CD14-positive monocyte (primary cell): ENCODE measurements at regions not wholly inside any gene's neighbourhood (a gene's known extent, or its start where the extent isn't known, plus 50 kb on each side); places are given as distances from the start of the nearest gene placed in this dataset.

Experiments used
- DNase-seq, 3 donors: peaks; one replicate each; pipeline ENCODE4 v3.0.0-alpha.2; 2011 to 2022
- H2AFZ ChIP-seq: 2 replicates; pipeline ENCODE4 v1.6.0; 2012; ENCODE audit warnings: mild to moderate bottlenecking, low read depth, low read length, inconsistent platforms; ENCODE audit not compliant: insufficient read depth, poor library complexity, severe bottlenecking
- H3K27ac ChIP-seq, 2 donors: 1 replicate in 1 of 2; 2 replicates in 1 of 2; pipeline ENCODE4 v1.5.1; 2012 to 2013; ENCODE audit warnings: low read length in 2 of 2, control low read depth in 1 of 2, inconsistent platforms in 1 of 2, low read depth in 1 of 2, mild to moderate bottlenecking in 1 of 2
- H3K27me3 ChIP-seq, 2 donors: one replicate each; pipeline versions ENCODE4 v1.6.0 to v1.6.1; 2011 to 2013; ENCODE audit warnings: low read length in 2 of 2; ENCODE audit not compliant: control insufficient read depth in 2 of 2, insufficient read depth in 2 of 2
- H3K36me3 ChIP-seq, 2 donors: replicated peaks in 1 of 2; 1 replicate in 1 of 2; 2 replicates in 1 of 2; pipeline versions ENCODE4 v1.5.1 to v1.6.1; 2012 to 2013; ENCODE audit warnings: low read length in 2 of 2, control low read depth in 1 of 2, inconsistent platforms in 1 of 2, mild to moderate bottlenecking in 1 of 2; ENCODE audit not compliant: insufficient read depth in 2 of 2, control insufficient read depth in 1 of 2
- H3K4me1 ChIP-seq, 2 donors: 1 replicate in 1 of 2; 2 replicates in 1 of 2; pipeline versions ENCODE4 v1.5.1 to v1.6.1; 2012 to 2013; ENCODE audit warnings: low read length in 2 of 2, control low read depth in 1 of 2, inconsistent platforms in 1 of 2, mild to moderate bottlenecking in 1 of 2, moderate library complexity in 1 of 2; ENCODE audit not compliant: insufficient read depth in 2 of 2, control insufficient read depth in 1 of 2
- H3K4me2 ChIP-seq: replicated peaks from 2 replicates; pipeline ENCODE3; 2012; ENCODE audit warnings: low read length, moderate library complexity, mild to moderate bottlenecking; ENCODE audit not compliant: poor library complexity, severe bottlenecking; ENCODE audit errors: extremely low read depth
- H3K4me3 ChIP-seq, 3 experiments: fragments of 200-600 bp in 1 of 3; sonication (generic) in 1 of 3; replicated peaks in 1 of 3; 1 replicate in 2 of 3; 2 replicates in 1 of 3; pipeline ENCODE4 v1.5.1; 2011 to 2013; ENCODE audit warnings: low read length in 3 of 3, mild to moderate bottlenecking in 3 of 3, control low read depth in 2 of 3, low read depth in 2 of 3, inconsistent platforms in 1 of 3, moderate library complexity in 1 of 3
- H3K79me2 ChIP-seq: 2 replicates; pipeline ENCODE4 v1.6.0; 2012; ENCODE audit warnings: mild to moderate bottlenecking, control low read depth, inconsistent platforms, low read length, moderate library complexity; ENCODE audit not compliant: insufficient read depth
- H3K9ac ChIP-seq: 2 replicates; pipeline ENCODE4 v1.6.0; 2017; ENCODE audit warnings: low read length, mild to moderate bottlenecking; ENCODE audit not compliant: insufficient read depth, poor library complexity, severe bottlenecking
- H3K9me3 ChIP-seq, 2 donors: replicated peaks in 1 of 2; 1 replicate in 1 of 2; 2 replicates in 1 of 2; pipeline versions ENCODE4 v1.5.1 to v1.6.1; 2012 to 2013; ENCODE audit warnings: low read length in 2 of 2, control low read depth in 1 of 2; ENCODE audit not compliant: control insufficient read depth in 1 of 2, insufficient read depth in 1 of 2
- H4K20me1 ChIP-seq: 2 replicates; pipeline ENCODE4 v1.6.0; 2012; ENCODE audit warnings: mild to moderate bottlenecking, low read length, control low read depth, moderate library complexity; ENCODE audit not compliant: insufficient read depth
- H3K27ac Mint-ChIP-seq, 7 donors: one replicate each; pipeline ENCODE4 v1.8.0; 2020; ENCODE audit warnings: mild to moderate bottlenecking in 7 of 7, mixed read lengths in 7 of 7, moderate library complexity in 6 of 7, inconsistent platforms in 2 of 7
- H3K27me3 Mint-ChIP-seq, 3 donors: one replicate each; pipeline ENCODE4 v1.8.0; 2021 to 2022; ENCODE audit warnings: low read depth in 3 of 3, mild to moderate bottlenecking in 3 of 3, mixed read lengths in 3 of 3, moderate library complexity in 3 of 3, inconsistent platforms in 1 of 3
- H3K36me3 Mint-ChIP-seq, 2 donors: one replicate each; pipeline ENCODE4 v1.8.0; 2020; ENCODE audit warnings: mixed read lengths in 2 of 2, inconsistent platforms in 1 of 2, mild to moderate bottlenecking in 1 of 2
- H3K4me1 Mint-ChIP-seq: one replicate; pipeline ENCODE4 v1.8.0; 2020; ENCODE audit warnings: mild to moderate bottlenecking, mixed read lengths
- H3K4me3 Mint-ChIP-seq, 2 donors: one replicate each; pipeline ENCODE4 v1.8.0; 2020; ENCODE audit warnings: mild to moderate bottlenecking in 2 of 2, mixed read lengths in 2 of 2, moderate library complexity in 1 of 2
- H3K9me3 Mint-ChIP-seq, 7 donors: one replicate each; pipeline ENCODE4 v1.8.0; 2020 to 2022; ENCODE audit warnings: mixed read lengths in 7 of 7, mild to moderate bottlenecking in 6 of 7, moderate library complexity in 6 of 7, inconsistent platforms in 2 of 7
- CTCF ChIP-seq: fragments of 200-600 bp; IDR thresholded peaks from one replicate; pipeline ENCODE4 v1.8.0; 2022; ENCODE audit warnings: antibody characterized with exemption, mild to moderate bottlenecking
- WGBS: methylation state at CpG from one replicate; pipeline ENCODE4 v1.1.5; 2013; ENCODE audit warnings: missing lambda C conversion rate; ENCODE audit not compliant: insufficient coverage; 5-methylcytosine and 5-hydroxymethylcytosine counted together
- intact Hi-C, 2 donors: fragments of 100-400 bp; cut with micrococcal nuclease; formaldehyde crosslinking; loops; one replicate each; pipeline versions ENCODE4 v1.15.0 to v1.15.1; 2023

GRCh38 chr2:120915670-120916069 is 180.0 kb downstream of the GLI2 start:
- Histone ChIP-seq H3K9me3 (no peaks in the 10 kb centered on the region), H3K4me2 (no peak overlapping the region), H3K27ac (no peak overlapping the region), H2AFZ (no peak overlapping the region), H3K27me3 (no peaks in the 10 kb centered on the region), H3K79me2 (no peaks in the 10 kb centered on the region), H4K20me1 (no peaks in the 10 kb centered on the region), H3K36me3 (no peaks in the 10 kb centered on the region), H3K4me3 (no peak overlapping the region), H3K4me1 (no peaks in the 10 kb centered on the region), H3K9ac (no peak overlapping the region)
- no peak for TF ChIP-seq CTCF
- intact Hi-C loops = no loop called here
- H3K27ac Mint-ChIP-seq = no peak overlapping the region
- WGBS = 83% methylated on average over 1 of the region's 3 CpGs
- H3K36me3 Mint-ChIP-seq = no peaks in the 10 kb centered on the region
- DNase-seq = no peak
- no peaks in the 10 kb centered on the region for H3K9me3 Mint-ChIP-seq
- H3K4me1 Mint-ChIP-seq = no peaks in the 10 kb centered on the region
- peaks cover 4 to 5% (median 5%) of the 10 kb centered on the region in 3 donors for H3K27me3 Mint-ChIP-seq
- H3K4me3 Mint-ChIP-seq = no peak overlapping the region

- H2AFZ ChIP-seq = no peak overlapping the region
- no peaks in the 10 kb centered on the region for H3K36me3 ChIP-seq
- no peak for DNase-seq
- Mint-ChIP-seq H3K4me3 (no peak overlapping the region), H3K9me3 (no peaks in the 10 kb centered on the region), H3K27ac (no peak overlapping the region), H3K27me3 (peaks cover 4 to 5% (median 4%) of the 10 kb centered on the region in 3 donors), H3K4me1 (no peaks in the 10 kb centered on the region), H3K36me3 (no peaks in the 10 kb centered on the region)
- WGBS = 94% methylated on average over 9 of the region's 9 CpGs
- H3K4me3 ChIP-seq = no peak overlapping the region
- no peaks in the 10 kb centered on the region for H3K79me2 ChIP-seq
- TF ChIP-seq CTCF = no peak
- no peak overlapping the region for H3K4me2 ChIP-seq
- no peak overlapping the region for H3K9ac ChIP-seq
- H4K20me1 ChIP-seq = no peaks in the 10 kb centered on the region
- H3K4me1 ChIP-seq = no peaks in the 10 kb centered on the region
- H3K9me3 ChIP-seq = no peaks in the 10 kb centered on the region
- no peak overlapping the region for H3K27ac ChIP-seq
- intact Hi-C loops = no loop called here
- H3K27me3 ChIP-seq = no peaks in the 10 kb centered on the region
These were observed 180.8 kb downstream of the GLI2 start for GRCh38 chr2:120916446-120916845.
